Neuronal stem cell (in vitro differentiated cells): ENCODE measurements at regions not wholly inside any gene's neighbourhood (a gene's known extent, or its start where the extent isn't known, plus 50 kb on each side); places are given as distances from the start of the nearest gene placed in this dataset.

Experiments used
- DNase-seq: peaks from one replicate; pipeline ENCODE4 v3.0.0-alpha.2; 2013; ENCODE audit warnings: low spot score
- H2AFZ ChIP-seq: one replicate; pipeline ENCODE4 v1.6.1; 2013; ENCODE audit warnings: mild to moderate bottlenecking, low read length, inconsistent platforms
- H2AK5ac ChIP-seq: 2 replicates; pipeline ENCODE4 v1.6.1; 2013; ENCODE audit warnings: low read depth, mild to moderate bottlenecking, inconsistent platforms, low read length, moderate library complexity, mixed read lengths
- H2BK120ac ChIP-seq: 2 replicates; pipeline ENCODE4 v1.6.1; 2013; ENCODE audit warnings: low read depth, mild to moderate bottlenecking, inconsistent platforms, low read length, moderate library complexity, mixed read lengths
- H2BK12ac ChIP-seq: one replicate; pipeline ENCODE4 v1.6.1; 2013; ENCODE audit warnings: low read length, inconsistent platforms
- H2BK15ac ChIP-seq: 2 replicates; pipeline ENCODE4 v1.6.1; 2013; ENCODE audit warnings: mild to moderate bottlenecking, low read length, inconsistent platforms, mixed read lengths
- H2BK5ac ChIP-seq: one replicate; pipeline ENCODE4 v1.6.1; 2013; ENCODE audit warnings: inconsistent platforms, mild to moderate bottlenecking, low read length, moderate library complexity
- H3K14ac ChIP-seq: one replicate; pipeline ENCODE4 v1.6.1; 2013; ENCODE audit warnings: low read length, inconsistent platforms
- H3K18ac ChIP-seq: 2 replicates; pipeline ENCODE4 v1.6.1; 2013; ENCODE audit warnings: low read length, inconsistent platforms
- H3K23ac ChIP-seq: 2 replicates; pipeline ENCODE4 v1.6.1; 2013; ENCODE audit warnings: low read depth, mild to moderate bottlenecking, mixed read lengths, low read length, inconsistent platforms; ENCODE audit not compliant: poor library complexity
- H3K27ac ChIP-seq: replicated peaks from 3 replicates; pipeline ENCODE4 v1.5.1; 2013; ENCODE audit warnings: low read length, inconsistent platforms
- H3K27me3 ChIP-seq, 3 experiments: 2 replicates each; pipeline ENCODE4 v1.6.1; 2013; ENCODE audit warnings: low read length in 3 of 3, mild to moderate bottlenecking in 2 of 3, inconsistent platforms in 1 of 3, low read depth in 1 of 3, mixed read lengths in 1 of 3, moderate library complexity in 1 of 3; ENCODE audit not compliant: control insufficient read depth in 3 of 3, insufficient read depth in 3 of 3
- H3K36me3 ChIP-seq, 2 donors: replicated peaks in 1 of 2; 2 replicates each; pipeline ENCODE4 v1.6.1; 2013; ENCODE audit warnings: low read length in 2 of 2; ENCODE audit not compliant: control insufficient read depth in 2 of 2, insufficient read depth in 2 of 2
- H3K4ac ChIP-seq: 2 replicates; pipeline ENCODE4 v1.6.1; 2013; ENCODE audit warnings: inconsistent platforms, mild to moderate bottlenecking, low read length, moderate library complexity
- H3K4me1 ChIP-seq, 2 donors: 1 replicate in 1 of 2; 2 replicates in 1 of 2; pipeline ENCODE4 v1.6.1; 2013; ENCODE audit warnings: low read length in 2 of 2, low read depth in 1 of 2; ENCODE audit not compliant: control insufficient read depth in 2 of 2, insufficient read depth in 1 of 2
- H3K4me2 ChIP-seq: one replicate; pipeline ENCODE4 v1.6.1; 2013; ENCODE audit warnings: mild to moderate bottlenecking, low read length, inconsistent platforms; ENCODE audit not compliant: insufficient read depth, poor library complexity, severe bottlenecking
- H3K4me3 ChIP-seq, 2 donors: 2 replicates each; pipeline ENCODE4 v1.5.1; 2013; ENCODE audit warnings: low read length in 2 of 2, mild to moderate bottlenecking in 2 of 2, inconsistent platforms in 1 of 2, moderate library complexity in 1 of 2
- H3K79me1 ChIP-seq: one replicate; pipeline ENCODE4 v1.6.1; 2013; ENCODE audit warnings: low read depth, mild to moderate bottlenecking, inconsistent platforms, low read length, moderate library complexity
- H3K9ac ChIP-seq: one replicate; pipeline ENCODE4 v1.6.1; 2013; ENCODE audit warnings: mild to moderate bottlenecking, low read depth, low read length, inconsistent platforms; ENCODE audit not compliant: poor library complexity
- H3K9me3 ChIP-seq, 2 donors: replicated peaks in 1 of 2; 2 replicates each; pipeline versions ENCODE3 to v1.6.1; 2013; ENCODE audit warnings: low read length in 2 of 2, mild to moderate bottlenecking in 2 of 2, inconsistent platforms in 1 of 2, low read depth in 1 of 2, mixed read lengths in 1 of 2, moderate library complexity in 1 of 2; ENCODE audit not compliant: control insufficient read depth in 2 of 2, insufficient read depth in 1 of 2
- H4K8ac ChIP-seq: one replicate; pipeline ENCODE4 v1.6.1; 2013; ENCODE audit warnings: low read depth, mild to moderate bottlenecking, inconsistent platforms, low read length, moderate library complexity
- H4K91ac ChIP-seq: one replicate; pipeline ENCODE4 v1.6.1; 2013; ENCODE audit warnings: low read length, low read depth, mild to moderate bottlenecking, inconsistent platforms; ENCODE audit not compliant: poor library complexity
- WGBS, 2 donors: extraction: QIAGEN DNeasy Blood & Tissue Kit; methylation state at CpG; one replicate each; pipeline ENCODE4 v1.1.7; 2013; ENCODE audit warnings: missing lambda C conversion rate in 2 of 2, mixed read lengths in 1 of 2; ENCODE audit not compliant: insufficient read length in 2 of 2, insufficient replicate concordance in 1 of 2; ENCODE audit errors: extremely low coverage in 2 of 2; 5-methylcytosine and 5-hydroxymethylcytosine counted together

DNA sequence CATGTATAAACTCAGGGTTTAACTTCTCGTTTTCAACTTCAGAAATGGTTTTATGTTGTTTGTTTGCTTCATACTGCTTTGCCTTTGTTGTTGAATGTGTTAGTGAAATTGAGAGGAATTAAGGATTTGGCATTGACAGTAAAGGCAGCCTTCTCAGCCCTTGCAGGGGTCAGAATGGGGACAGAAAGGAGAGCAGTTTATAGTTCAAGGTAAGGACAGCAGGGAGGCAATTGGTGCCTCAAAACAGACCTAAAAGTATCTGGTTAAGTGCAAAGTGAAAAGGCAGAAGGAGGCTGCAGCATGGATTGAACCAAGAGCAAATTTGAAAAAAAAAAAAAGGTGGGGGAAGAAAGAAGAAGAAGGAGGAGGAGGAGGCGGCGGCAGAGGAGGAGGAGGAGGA lies 835.0 kb upstream of the ADGRL3 start:
- Histone ChIP-seq H3K23ac (no peak overlapping the region), H3K4me2 (no peak overlapping the region), H3K36me3 (no peaks in the 10 kb centered on the region), H2AK5ac (no peak overlapping the region), H3K4me1 (peaks cover 0 to 2% of the 10 kb centered on the region in 2 donors), H3K14ac (no peak overlapping the region), H3K9me3 (no peaks in the 10 kb centered on the region), H3K79me1 (no peaks in the 10 kb centered on the region), H4K8ac (no peak overlapping the region), H3K27me3 (no peaks in the 10 kb centered on the region), H2BK12ac (no peak overlapping the region), H3K9ac (no peak overlapping the region), H3K4ac (no peak overlapping the region), H4K91ac (no peak overlapping the region), H3K4me3 (no peak overlapping the region), H2AFZ (peak overlapping the region; percentile 6), H2BK15ac (no peak overlapping the region), H2BK120ac (no peak overlapping the region), H2BK5ac (no peak overlapping the region), H3K18ac (no peak overlapping the region), H3K27ac (no peak overlapping the region)
- no peak for DNase-seq
- WGBS, 2 donors: no CpG with 5 or more reads among the region's 3 CpGs

DNA sequence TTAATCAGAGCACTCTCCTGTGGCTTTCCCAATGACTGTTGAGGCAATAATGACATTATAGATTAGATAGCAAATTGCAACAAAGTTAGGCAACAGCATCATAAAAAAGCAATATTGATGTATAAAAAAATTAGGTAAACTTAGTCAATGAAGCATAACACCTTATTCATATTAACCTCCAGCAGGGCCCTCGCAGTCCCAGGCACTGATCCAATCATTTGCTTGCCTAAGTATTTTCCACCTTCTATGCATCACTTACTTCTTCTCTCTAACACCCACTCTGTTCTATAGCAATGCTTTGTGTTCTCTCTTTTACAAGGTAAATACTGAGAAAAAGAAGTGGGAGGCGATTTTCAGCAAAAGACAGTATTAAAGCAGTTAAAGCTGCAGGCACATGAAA lies 833.5 kb upstream of the ADGRL3 start:
- H3K4me3 ChIP-seq: no peak overlapping the region
- no peaks in the 10 kb centered on the region for H3K79me1 ChIP-seq
- no peak for DNase-seq
- H2AK5ac ChIP-seq: no peak overlapping the region
- H3K14ac ChIP-seq: no peak overlapping the region
- H3K4me2 ChIP-seq: no peak overlapping the region
- H3K9me3 ChIP-seq: no peaks in the 10 kb centered on the region
- no peak overlapping the region for H3K18ac ChIP-seq
- peaks cover 0 to 2% of the 10 kb centered on the region in 2 donors for H3K4me1 ChIP-seq
- no peak overlapping the region for H3K23ac ChIP-seq
- no peak overlapping the region for H2BK12ac ChIP-seq
- H4K91ac ChIP-seq: no peak overlapping the region
- no peaks in the 10 kb centered on the region for H3K36me3 ChIP-seq
- no peak overlapping the region for H3K27ac ChIP-seq
- no peak overlapping the region for H3K9ac ChIP-seq
- H3K4ac ChIP-seq: no peak overlapping the region
- no peaks in the 10 kb centered on the region for H3K27me3 ChIP-seq
- no peak overlapping the region for H2AFZ ChIP-seq
- no peak overlapping the region for H2BK120ac ChIP-seq
- H4K8ac ChIP-seq: no peak overlapping the region
- H2BK15ac ChIP-seq: no peak overlapping the region
- no CpG with 5 or more reads among the region's 2 CpGs for WGBS, 2 donors
- no peak overlapping the region for H2BK5ac ChIP-seq

DNA sequence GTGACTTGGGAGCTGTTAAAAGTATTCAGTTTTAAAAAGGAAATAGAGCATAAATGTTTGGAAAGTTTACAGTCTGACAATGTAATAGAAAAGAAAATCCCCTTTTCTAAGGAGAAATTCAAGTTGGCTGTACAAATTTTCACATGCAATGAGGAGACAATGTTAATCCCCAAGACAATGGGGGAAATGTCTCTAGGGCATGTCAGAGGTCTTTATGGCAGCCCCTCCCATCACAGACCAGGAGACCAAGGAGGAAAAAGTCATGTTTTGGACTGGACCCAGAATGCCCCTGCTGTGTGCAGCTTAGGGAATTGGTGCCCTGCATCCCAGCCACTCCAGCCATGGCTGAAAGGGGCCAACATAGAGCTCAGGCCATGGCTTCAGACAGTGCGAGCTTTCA lies 831.1 kb upstream of the ADGRL3 start:
- Histone ChIP-seq H3K4me3 (no peak overlapping the region), H2BK12ac (no peak overlapping the region), H2BK15ac (no peak overlapping the region), H2AFZ (no peak overlapping the region), H3K18ac (no peak overlapping the region), H4K8ac (no peak overlapping the region), H3K4ac (no peak overlapping the region), H3K4me2 (no peak overlapping the region), H3K9me3 (no peaks in the 10 kb centered on the region), H2BK120ac (no peak overlapping the region), H4K91ac (no peak overlapping the region), H3K79me1 (no peaks in the 10 kb centered on the region), H3K27me3 (no peaks in the 10 kb centered on the region), H2BK5ac (no peak overlapping the region), H3K27ac (no peak overlapping the region), H3K14ac (no peak overlapping the region), H3K36me3 (no peaks in the 10 kb centered on the region), H2AK5ac (no peak overlapping the region), H3K23ac (no peak overlapping the region), H3K9ac (no peak overlapping the region), H3K4me1 (peaks cover 0 to 2% of the 10 kb centered on the region in 2 donors)
- WGBS, 2 donors: no CpG with 5 or more reads among the region's 1 CpG
- DNase-seq: no peak

DNA sequence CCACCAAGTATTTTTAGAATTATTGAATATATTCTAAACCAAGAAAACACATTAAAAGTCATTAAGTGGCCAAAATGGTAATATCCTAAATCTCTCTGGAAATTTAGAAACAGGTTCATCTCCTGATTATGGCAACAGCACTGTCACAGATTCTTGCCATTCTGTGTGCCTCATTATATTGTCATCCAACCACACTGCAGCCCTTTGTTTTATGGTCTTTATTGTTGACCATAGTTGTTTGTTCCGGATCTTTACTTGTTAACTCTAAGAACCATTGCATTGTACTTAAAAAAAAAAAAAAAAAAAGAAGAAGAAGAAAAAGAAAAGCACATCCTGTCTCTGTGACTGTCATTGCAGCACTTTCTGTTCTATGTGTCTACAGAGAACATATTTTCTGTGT lies 822.1 kb upstream of the ADGRL3 start:
- H4K8ac ChIP-seq: no peak overlapping the region
- H2AK5ac ChIP-seq: no peak overlapping the region
- no peaks in the 10 kb centered on the region for H3K9me3 ChIP-seq
- no peak overlapping the region for H3K4ac ChIP-seq
- no peak overlapping the region for H3K4me2 ChIP-seq
- H3K4me1 ChIP-seq: no peaks in the 10 kb centered on the region
- no peak overlapping the region for H2BK5ac ChIP-seq
- H3K4me3 ChIP-seq: no peak overlapping the region
- H3K14ac ChIP-seq: no peak overlapping the region
- no peak overlapping the region for H4K91ac ChIP-seq
- H3K27ac ChIP-seq: no peak overlapping the region
- no peak overlapping the region for H2BK15ac ChIP-seq
- H3K23ac ChIP-seq: no peak overlapping the region
- H2BK120ac ChIP-seq: no peak overlapping the region
- H3K27me3 ChIP-seq: no peaks in the 10 kb centered on the region
- no peaks in the 10 kb centered on the region for H3K36me3 ChIP-seq
- H3K9ac ChIP-seq: no peak overlapping the region
- no CpG with 5 or more reads among the region's 1 CpG for WGBS, 2 donors
- DNase-seq: no peak
- no peak overlapping the region for H2BK12ac ChIP-seq
- no peaks in the 10 kb centered on the region for H3K79me1 ChIP-seq
- H3K18ac ChIP-seq: no peak overlapping the region
- peak overlapping the region; percentile 4 for H2AFZ ChIP-seq
